Urothelium cell line (cell line): ENCODE measurements at regions not wholly inside any gene's neighbourhood (a gene's known extent, or its start where the extent isn't known, plus 50 kb on each side); places are given as distances from the start of the nearest gene placed in this dataset.

Source experiments
- DNase-seq: peaks from one replicate; pipeline ENCODE4 v3.0.0; 2011; ENCODE audit warnings: low spot score, mixed read lengths
- FAIRE-seq: peaks from 2 replicates; lab custom pipeline; 2011; peaks lifted over from hg19 to GRCh38; lab: Jason Lieb, UNC

DNA sequence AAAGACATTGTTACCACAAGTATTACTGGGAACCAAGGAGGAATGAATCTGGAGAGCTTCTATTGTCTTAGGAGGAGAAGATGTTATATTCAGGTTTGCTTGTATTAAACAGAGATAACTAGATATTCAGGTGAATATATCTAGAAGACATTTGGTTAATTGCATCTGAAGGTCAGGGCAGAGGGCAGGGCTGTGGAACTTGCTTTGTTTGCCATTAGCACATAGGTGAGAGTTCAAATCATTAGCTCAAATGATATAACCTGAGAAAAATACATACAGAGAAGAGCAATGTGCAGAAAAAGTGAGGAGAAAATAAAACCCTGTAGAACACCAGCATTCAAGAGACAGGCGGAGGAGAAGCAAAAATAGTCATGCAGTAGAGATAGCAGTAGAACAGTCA is 116.8 kb downstream of the DNAJB9 start:
- FAIRE-seq (no peak), DNase-seq (no peak)

DNA sequence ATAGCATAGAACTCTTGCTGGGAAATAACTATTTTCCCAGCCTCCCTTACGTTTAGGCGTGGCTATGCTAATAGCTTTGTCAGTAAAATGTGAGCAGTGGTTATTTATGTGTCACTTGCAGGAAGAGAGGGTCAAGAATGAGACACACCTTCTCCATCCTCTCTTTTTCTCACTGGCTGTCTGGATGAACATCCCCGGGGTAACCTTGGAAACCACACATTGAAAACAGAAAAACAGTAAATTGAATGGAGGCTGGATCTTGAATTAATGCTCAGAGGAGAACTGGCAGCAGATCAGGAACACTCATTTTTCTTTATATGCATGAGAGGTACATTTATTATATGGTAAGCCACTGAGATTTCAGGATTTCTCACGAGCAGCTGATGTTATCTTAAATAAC is 127.6 kb downstream of the DNAJB9 start:
- FAIRE-seq (no peak), DNase-seq (no peak)

GRCh38 chr7:108711611-108712010 is 141.9 kb downstream of the DNAJB9 start:
- DNase-seq (no peak), FAIRE-seq (no peak)

GRCh38 chr7:108716783-108717182 is 147.1 kb downstream of the DNAJB9 start:
- FAIRE-seq = no peak
- peak; percentile 50 for DNase-seq

DNA sequence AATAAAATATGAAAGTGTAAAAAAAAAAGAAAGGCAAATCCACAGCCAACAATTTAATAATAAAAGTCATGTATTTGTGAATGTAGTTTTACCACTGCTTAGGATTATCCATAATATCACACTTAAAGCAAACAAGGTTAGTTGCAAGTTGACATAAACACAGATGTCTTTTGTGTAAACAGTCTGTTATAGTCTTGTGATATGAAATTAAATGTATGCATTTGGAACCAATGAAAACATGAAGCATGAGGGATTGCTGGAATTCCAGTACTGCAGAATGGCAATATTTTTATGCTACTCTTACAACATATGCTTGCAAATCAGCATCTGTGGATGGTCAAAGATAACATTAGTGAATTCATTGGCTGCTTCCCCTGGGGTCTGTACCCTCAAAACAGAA is 148.1 kb downstream of the DNAJB9 start:
- no peak for DNase-seq
- FAIRE-seq = no peak

DNA sequence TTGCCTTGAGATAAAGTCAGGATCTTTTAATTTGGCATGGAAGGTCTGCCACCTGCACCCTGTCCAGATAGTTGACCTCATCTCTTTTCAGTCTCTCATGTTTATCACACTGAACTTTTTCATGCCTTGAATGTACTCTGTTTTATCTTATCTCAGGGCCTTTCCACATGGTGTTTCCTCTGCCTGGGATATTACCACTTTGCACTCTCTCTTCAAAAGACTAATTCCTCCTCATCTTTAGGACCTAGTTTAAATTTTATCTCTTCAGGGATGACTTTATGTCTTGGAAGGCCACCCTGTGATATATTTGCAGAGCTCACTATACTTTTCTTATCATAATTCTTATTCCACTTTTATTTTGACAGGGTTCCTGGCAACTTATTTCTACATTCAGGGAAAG is 150.0 kb downstream of the DNAJB9 start:
- FAIRE-seq = no peak
- DNase-seq = no peak

- no peak for DNase-seq
- FAIRE-seq = no peak
Observed at GRCh38 chr7:108722561-108722960, 152.9 kb downstream of the DNAJB9 start.

DNA sequence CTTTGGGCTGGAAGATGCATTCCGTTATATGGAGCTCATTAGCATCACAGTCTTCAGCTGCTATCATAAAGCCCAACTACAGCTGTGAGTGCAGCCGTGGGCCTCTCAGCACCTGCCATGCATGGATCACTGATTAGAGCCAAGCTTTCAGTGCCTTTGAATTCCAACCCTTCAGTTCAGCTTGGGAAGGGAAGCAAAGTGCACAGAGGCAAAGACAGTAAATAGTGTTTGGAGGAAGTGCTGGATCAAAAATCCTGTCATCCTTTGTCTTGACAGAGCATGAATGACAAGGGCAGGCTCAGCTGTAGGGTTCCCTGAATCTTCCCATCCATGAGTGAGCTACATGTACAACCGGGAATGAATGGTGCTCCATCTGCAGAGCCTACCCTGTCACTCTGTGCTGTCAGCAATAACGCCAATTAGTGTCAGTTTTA is 153.7 kb downstream of the DNAJB9 start:
- no peak for FAIRE-seq
- no peak for DNase-seq

DNA sequence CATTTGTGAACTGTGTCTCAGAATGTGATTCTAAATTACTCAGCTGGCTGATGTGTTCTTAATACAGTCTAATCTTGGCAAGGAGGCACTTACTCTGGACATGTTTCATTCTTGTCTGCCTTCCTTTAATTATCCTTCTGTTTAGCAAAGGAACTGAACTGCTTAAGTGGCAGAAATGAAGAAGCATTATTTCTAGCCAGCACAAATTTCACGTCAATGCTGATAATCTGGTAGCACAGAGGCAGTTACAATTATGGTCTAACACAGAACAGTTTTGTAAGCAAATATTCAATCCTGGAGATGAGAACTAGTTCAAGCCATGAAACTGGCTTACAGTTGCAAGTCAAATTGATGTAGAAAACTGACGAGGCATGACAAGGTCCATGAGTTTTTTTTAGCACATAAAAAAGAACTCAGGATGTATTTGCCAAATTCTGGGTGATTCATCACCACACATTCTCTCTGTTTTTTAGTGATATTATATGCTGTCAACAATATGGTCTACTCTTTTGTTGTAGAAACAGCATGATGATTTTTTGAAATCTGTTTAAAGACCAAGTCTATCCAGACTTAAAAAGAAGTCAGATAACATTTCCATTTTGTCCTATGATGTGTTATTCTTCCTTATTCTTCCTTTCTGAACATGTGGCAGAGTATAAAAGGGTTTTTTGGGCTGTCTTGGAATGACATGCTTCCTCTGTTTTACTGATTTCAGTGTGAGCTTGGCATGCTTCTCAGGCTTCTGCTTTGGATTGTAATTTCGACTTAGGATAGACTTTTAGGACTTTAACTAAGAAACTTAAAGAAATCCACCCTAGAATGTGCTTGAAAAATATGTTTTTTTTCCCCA is 154.8 kb downstream of the DNAJB9 start:
- FAIRE-seq (peak; percentile 9), DNase-seq (no peak)

DNA sequence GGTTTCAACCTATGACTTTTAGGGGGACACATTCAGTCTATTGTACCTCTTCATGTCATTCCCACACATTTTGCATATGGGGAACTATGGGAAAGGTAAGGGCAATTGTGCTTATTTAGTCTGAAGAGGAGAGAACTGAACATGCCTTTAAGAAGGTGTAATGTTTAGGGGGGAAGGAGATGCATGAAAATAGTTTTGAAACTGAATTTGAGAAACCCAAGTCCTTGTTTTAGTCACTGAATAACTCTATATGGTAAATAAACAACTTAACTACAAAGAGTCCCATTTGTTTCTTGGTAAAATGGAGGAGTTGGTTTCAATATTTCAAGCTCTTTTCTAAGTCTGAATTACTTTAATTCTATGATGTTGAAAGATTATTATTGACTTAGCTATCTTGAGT is 166.1 kb downstream of the DNAJB9 start:
- DNase-seq = no peak
- no peak for FAIRE-seq

GRCh38 chr7:108736221-108736891 is 166.7 kb downstream of the DNAJB9 start:
- no peak for DNase-seq
- no peak for FAIRE-seq

DNA sequence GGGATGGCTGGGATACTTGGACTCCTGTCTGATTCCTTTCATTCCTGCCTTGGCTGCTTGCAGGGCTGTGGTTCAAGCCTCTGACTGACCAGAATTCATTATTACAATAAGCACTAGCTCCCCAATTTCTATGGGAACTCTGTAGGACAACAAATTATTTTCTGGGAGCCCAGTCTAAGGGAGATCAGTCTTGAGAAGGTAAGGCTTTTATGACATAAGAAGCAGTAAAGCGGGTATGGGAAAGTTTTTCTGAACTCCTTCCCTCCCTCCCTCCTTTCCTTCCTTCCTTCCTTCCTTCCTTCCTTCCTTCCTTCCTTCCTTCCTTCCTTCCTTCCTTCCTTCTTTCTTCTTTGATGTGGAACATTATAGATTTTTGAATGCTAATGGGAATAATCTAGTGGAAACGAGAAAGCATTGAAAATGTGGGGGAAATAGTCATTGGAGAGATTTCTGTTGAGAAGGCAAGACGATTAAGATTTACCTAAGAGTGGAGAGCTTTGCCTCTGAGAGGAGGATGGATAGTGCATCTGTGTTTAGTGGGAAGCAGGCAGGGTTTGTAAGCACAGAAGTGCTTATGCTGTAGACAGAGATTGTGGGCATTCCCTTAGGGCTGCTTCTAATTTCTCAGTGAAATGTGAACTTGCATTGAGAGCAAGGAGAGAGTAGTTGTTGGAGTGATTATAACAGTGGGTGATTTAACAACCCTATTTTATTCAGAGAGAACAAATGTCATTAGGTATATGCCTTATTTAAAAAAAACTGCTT is 201.5 kb downstream of the DNAJB9 start:
- DNase-seq (no peak), FAIRE-seq (no peak)

- DNase-seq = no peak
- FAIRE-seq = no peak
Observed at GRCh38 chr7:108771853-108772252, 202.2 kb downstream of the DNAJB9 start.

GRCh38 chr7:108777966-108778365 is 208.3 kb downstream of the DNAJB9 start:
- DNase-seq = no peak
- no peak for FAIRE-seq

- FAIRE-seq = no peak
- no peak for DNase-seq
Observed at GRCh38 chr7:108789451-108789850, 219.8 kb downstream of the DNAJB9 start.

- no peak for DNase-seq
- no peak for FAIRE-seq
Observed at GRCh38 chr7:108794466-108794865, 224.8 kb downstream of the DNAJB9 start.

DNA sequence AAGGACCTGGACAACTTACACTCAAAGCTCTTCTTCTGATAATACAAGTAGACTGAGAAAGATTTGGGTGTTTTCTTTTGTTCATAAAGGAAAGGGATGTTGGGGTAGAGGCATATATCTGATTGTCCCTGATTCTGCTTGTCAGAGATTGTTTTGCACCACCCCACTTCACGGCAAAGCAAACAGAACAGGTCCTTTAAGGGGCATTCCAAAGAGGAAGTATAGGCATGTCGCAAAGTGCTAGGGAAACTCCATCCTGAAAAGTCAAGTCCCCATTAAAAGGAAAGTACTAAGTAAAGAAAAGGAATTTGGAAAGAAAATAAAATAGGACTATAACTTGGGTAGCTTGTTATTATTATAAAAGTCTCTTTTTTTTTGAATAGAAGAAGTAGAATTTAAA is 233.0 kb downstream of the DNAJB9 start:
- DNase-seq (no peak), FAIRE-seq (no peak)

DNA sequence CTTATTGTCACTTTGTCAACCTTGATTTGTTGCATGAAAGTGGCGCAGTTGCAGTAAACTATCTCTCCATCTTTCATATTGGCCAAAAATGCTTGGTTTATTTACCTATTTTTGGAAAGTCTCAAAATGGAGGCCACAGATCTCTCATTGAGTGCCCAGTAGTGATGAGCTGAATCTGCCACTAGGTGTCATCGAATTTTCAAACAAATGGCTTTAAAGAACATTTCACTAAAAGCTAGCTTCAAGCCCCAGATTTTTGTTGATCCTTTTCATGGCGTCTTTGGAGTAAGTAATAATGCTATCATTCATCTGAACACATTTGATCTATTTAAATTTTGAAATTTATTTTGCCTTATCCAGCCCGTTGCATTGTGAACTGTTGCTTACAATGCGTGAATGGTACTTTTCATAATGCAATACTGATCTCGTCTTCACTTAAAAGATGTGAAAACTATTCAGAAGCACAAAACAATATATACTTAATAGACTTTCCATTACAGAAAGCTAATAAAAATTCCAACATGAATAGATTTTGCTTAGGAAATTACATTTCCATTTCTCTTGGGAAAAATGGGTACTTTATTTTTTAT is 236.2 kb downstream of the DNAJB9 start:
- DNase-seq (peak; percentile 48), FAIRE-seq (no peak)

DNA sequence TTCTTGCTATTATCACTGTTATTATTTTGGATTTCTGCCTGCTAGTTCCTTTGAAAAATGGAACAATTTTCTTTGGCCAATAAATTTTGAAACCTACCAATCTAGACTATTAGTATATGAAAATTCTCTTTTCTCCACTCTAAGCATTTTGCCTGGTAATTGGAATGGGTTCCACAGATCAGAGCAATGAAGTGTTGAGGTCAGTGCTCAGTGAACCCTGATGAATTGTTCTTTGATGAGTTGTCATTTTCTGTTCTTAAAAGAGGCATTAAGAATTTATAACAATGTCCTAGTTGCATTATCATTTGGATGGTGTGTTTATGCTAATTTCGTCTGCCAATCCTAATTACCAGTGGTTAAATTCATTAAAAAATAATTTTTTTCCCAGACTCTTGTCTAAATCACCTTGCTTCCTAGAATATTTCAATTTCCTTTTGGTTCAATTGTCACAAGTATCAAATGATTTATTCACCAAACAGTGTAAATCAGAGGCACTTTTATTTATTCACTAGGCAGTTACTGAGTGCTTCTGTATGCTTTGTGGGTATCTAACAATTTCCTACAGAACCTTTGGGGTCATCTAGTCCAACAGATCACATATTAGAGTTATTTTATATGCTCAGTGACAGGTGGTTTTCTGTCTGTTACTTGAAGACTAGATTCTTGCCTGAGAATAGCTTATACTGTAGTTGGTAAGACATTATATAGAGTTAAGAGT is 239.0 kb downstream of the DNAJB9 start:
- no peak for FAIRE-seq
- DNase-seq = no peak

GRCh38 chr7:108809356-108809755 is 239.7 kb downstream of the DNAJB9 start:
- DNase-seq = no peak
- FAIRE-seq = no peak
